ENCODE measurements at regions not wholly inside any gene's neighbourhood (a gene's known extent, or its start where the extent isn't known, plus 50 kb on each side); places are given as distances from the start of the nearest gene placed in this dataset.
A peak's percentile ranks its signal among the peaks of the same experiment; 100 is the strongest.

- Histone ChIP-seq H3K36me3 (no peaks in the 10 kb centered on the region), H3K27me3 (no peaks in the 10 kb centered on the region), H3K9me3 (no peaks in the 10 kb centered on the region), H3K4me3 (ENCODE audit: low read depth, low read length) (no peak overlapping the region), H3K4me1 (no peaks in the 10 kb centered on the region)
- TF ChIP-seq CTCF (IDR thresholded peaks at IDR 0.05; ENCODE audit: low read depth, low read length) = no peak
- DNase-seq = no peak
These were observed 581.8 kb upstream of the ZFP42 start for GRCh38 chr4:187413564-187414358.

GRCh38 chr4:187414716-187415115, 580.9 kb upstream of the ZFP42 start:
- DNase-seq = no peak
- no peaks in the 10 kb centered on the region for H3K27me3 ChIP-seq
- no peaks in the 10 kb centered on the region for H3K9me3 ChIP-seq
- H3K4me3 ChIP-seq (ENCODE audit: low read depth, low read length) = no peak overlapping the region
- no peaks in the 10 kb centered on the region for H3K36me3 ChIP-seq
- no peaks in the 10 kb centered on the region for H3K4me1 ChIP-seq
- no peak for TF ChIP-seq CTCF (IDR thresholded peaks at IDR 0.05; ENCODE audit: low read depth, low read length)

GRCh38 chr4:187415231-187415630, 580.3 kb upstream of the ZFP42 start:
- DNase-seq = no peak
- Histone ChIP-seq H3K4me1 (no peaks in the 10 kb centered on the region), H3K4me3 (ENCODE audit: low read depth, low read length) (no peak overlapping the region), H3K27me3 (no peaks in the 10 kb centered on the region), H3K36me3 (no peaks in the 10 kb centered on the region), H3K9me3 (no peaks in the 10 kb centered on the region)
- no peak for TF ChIP-seq CTCF (IDR thresholded peaks at IDR 0.05; ENCODE audit: low read depth, low read length)

- Histone ChIP-seq H3K4me1 (no peaks in the 10 kb centered on the region), H3K4me3 (ENCODE audit: low read depth, low read length) (no peak overlapping the region), H3K36me3 (no peaks in the 10 kb centered on the region), H3K9me3 (no peaks in the 10 kb centered on the region), H3K27me3 (no peaks in the 10 kb centered on the region)
- DNase-seq = no peak
- TF ChIP-seq CTCF (IDR thresholded peaks at IDR 0.05; ENCODE audit: low read depth, low read length) = no peak
These were observed 579.4 kb upstream of the ZFP42 start for GRCh38 chr4:187416216-187416615.

- Histone ChIP-seq H3K4me1 (no peaks in the 10 kb centered on the region), H3K27me3 (no peaks in the 10 kb centered on the region), H3K36me3 (no peaks in the 10 kb centered on the region), H3K9me3 (no peaks in the 10 kb centered on the region), H3K4me3 (ENCODE audit: low read depth, low read length) (no peak overlapping the region)
- no peak for DNase-seq
- no peak for TF ChIP-seq CTCF (IDR thresholded peaks at IDR 0.05; ENCODE audit: low read depth, low read length)
These were observed 577.9 kb upstream of the ZFP42 start for GRCh38 chr4:187417721-187418120.

- no peak for TF ChIP-seq CTCF (IDR thresholded peaks at IDR 0.05; ENCODE audit: low read depth, low read length)
- H3K36me3 ChIP-seq = no peaks in the 10 kb centered on the region
These were observed 572.9 kb upstream of the ZFP42 start for GRCh38 chr4:187422655-187423054.

More at GRCh38 chr4:187422655-187423054, 572.9 kb upstream of the ZFP42 start:
- peak; percentile 44 for DNase-seq
- Histone ChIP-seq H3K4me3 (ENCODE audit: low read depth, low read length) (no peak overlapping the region), H3K9me3 (no peaks in the 10 kb centered on the region), H3K27me3 (no peaks in the 10 kb centered on the region), H3K4me1 (no peaks in the 10 kb centered on the region)

All from BE2C (cell line).